Astrocyte of the hippocampus (primary cell): ENCODE measurements at regions not wholly inside any gene's neighbourhood (a gene's known extent, or its start where the extent isn't known, plus 50 kb on each side); places are given as distances from the start of the nearest gene placed in this dataset.

ENCODE experiments used
- DNase-seq: peaks from one replicate; pipeline ENCODE4 v3.0.0; 2011; ENCODE audit warnings: low read depth, low spot score

DNA sequence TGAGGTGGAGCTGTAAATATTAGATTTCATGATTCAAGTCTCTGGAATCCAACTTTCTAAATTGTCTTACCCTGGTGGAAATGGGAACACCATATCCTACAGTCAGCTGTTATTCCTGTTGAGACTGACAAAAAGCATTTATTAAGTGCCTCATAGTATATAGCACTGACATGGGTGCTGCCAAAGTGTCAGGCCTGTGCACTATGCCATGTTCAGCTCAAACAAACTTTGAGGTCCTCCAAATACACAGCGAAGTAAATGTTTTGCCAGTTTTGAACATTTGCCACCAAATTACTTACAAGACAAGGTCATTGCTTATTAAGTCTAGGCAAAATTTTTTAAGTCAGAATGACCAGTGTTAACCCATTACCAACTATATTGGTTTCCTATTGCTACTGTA, 162.9 kb upstream of the SLC25A13 start:
- no peak for DNase-seq

DNA sequence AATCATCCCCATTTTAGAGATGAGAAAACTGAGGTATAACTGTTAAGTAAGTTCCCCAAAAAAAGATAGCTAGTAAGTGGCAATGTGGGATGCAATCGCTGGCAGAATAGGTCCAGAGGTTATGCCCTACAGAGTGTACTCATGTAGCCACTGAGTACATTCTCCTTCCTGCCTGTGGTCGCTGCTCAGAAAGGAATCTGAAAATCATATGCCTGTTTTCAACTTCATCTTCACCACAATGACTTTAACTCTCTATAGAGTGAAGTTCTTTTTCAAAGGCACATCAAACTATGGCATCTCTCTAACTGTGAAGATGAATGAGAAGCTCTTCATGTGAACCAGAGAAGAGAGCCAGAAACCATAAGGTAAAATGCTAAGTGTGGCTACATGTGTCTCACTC, 162.2 kb upstream of the SLC25A13 start:
- no peak for DNase-seq

DNA sequence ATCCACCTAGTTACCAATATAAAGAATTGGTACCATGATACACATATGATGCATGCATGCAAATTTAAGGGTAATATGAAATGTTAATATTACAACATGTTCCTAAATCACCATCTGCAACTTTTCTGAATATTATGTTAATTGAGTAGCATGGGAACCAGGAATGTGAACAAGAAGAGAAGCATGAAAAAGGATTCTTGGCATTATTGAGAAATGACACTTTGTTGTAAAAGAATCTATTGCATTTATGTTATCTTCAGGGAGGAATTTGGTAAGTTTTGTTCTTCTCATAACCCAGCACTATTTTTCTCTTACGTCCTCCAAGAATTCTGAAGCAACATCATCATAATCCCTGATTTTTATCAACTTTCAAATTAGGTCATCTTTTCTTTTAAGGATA, 159.9 kb upstream of the SLC25A13 start:
- DNase-seq, result peak; percentile 6

DNA sequence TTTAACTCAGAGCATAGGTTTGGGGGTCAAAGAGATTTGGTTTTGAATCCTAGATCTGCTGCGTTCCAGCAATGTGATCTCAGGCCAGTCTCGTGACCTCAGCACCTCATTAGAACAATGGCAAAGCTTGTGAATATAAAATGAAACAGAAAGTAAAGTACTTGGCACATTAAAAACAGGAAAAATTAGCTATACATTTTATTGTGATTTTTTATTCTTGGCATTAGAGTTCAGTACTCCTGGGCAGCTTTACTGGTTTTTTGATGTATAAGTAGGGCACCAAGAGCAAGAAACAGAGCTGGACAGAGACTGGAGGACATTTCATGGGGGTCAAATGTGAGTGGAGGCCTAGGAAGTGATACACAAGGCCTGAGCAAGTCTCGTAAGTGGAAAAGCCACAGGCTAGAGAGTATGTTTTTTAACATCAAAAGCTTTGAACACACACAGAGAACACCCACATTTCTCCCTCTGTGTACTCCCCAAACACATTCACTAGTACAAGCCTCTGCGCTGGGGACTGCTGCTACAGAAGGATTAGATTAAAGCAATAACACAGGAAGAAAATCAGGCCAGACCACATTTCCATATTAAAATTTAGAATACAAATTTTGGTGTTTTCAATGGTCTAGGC, 157.2 kb upstream of the SLC25A13 start:
- no peak for DNase-seq

DNA sequence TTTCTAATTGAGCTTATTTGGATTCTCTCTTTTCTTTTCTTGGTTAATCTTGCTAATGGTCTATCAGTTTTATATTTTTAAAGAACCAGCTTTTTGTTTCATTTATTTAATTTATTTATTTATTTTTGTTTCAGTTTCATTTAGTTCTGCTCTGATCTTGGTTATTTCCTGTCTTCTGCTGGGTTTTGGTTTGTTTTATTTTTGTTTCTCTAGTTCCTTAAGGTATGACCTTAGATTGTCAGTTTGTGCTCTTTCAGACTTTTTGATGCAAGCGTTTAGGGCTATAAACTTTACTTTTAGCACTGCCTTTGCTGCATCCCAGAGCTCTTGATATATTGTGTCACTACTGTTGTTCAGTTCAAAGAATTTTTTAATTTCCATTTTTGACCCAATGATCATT, 149.7 kb upstream of the SLC25A13 start:
- DNase-seq, result no peak

DNA sequence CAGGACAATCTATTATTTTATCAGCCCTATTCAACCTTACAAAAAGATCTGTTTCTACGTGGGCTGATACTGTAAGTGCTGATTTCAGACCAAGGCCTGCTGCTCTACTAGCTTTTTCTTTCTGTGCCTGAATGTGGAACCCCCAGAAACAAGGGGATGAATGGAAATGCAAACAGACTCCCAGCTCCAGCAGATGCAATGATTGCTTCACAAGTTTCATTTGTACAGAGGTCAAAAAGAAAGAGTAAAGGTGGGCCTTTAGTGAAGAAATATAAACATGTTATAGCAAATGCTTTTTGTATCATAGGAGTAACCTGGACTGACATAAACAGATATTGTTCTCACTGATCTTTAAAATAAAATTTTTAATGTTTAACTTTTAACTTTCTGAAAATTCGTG, 130.2 kb upstream of the SLC25A13 start:
- no peak for DNase-seq

DNA sequence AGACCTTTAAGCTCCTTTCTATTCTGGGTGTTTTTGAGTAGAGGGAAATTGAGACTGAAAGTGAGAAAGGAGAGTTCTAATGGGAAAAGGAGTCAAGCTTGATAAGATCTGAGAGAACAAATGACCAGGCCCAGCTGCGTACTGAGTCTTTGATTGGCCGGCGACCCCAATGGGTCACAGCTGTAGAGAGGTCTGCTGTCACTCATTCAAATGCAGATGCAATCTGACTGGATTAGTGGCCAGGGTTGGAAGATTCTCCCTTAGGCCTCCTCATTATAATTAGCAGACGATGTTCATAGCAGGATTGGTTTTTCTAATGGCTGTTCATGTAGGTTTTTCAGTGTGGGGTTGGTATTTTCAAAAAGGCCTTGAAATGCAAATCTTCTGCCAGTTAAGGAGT, 127.2 kb upstream of the SLC25A13 start:
- DNase-seq, result no peak

DNA sequence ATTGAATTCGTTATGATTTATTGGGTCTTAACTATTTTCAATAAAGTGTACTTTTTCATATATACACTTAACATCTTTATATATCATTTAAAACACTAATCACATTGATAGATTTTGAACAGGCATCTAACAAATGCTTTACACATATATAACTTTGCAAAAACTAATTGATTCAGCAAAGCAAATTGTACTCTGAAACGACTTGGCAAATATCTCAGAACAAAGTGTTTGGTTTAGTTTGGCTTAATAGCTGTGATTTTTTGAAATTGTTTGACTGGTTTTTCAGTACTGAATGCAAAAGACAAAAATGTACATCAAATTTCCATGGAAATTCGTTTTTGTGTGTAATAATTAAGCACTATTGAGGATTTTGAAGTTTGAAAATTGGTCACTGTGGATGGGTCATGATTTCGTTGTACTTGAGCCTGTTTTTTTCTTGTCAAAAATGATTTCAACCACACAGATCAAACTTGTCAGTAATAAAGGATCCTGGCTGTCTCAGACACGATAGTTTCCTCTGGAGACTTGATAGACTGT, 125.3 kb upstream of the SLC25A13 start:
- no peak for DNase-seq

DNA sequence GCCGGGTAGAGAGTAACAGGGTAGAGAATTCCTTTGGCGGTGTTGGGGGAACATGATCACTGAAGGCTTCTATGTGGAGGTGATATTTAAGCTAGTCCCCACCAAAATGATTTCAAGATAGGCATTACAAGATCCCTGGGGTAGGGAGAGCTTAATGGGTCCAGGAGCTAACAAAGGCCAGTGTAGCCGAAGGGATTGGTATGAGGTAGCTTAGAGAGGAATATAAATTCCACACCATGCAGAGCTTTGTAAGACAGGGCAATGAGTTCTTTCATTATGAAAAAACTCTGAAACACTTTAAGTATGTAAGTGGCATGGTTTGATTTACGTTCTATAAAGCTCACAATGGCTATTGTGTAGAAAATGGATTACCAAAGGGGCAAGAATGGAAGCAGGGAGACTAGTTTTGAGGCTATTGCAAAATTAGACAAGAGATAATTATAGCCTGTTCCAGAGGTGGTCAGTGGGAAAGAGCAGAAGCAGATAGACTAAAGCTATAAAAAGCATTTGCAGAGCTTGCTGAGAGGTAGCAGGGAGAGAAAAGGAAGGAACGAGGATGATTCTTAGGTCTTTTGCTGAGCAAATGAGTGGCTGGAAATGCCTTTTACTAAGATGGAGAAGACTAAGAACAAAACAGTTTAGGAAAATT, 119.7 kb upstream of the SLC25A13 start:
- DNase-seq, result no peak

DNA sequence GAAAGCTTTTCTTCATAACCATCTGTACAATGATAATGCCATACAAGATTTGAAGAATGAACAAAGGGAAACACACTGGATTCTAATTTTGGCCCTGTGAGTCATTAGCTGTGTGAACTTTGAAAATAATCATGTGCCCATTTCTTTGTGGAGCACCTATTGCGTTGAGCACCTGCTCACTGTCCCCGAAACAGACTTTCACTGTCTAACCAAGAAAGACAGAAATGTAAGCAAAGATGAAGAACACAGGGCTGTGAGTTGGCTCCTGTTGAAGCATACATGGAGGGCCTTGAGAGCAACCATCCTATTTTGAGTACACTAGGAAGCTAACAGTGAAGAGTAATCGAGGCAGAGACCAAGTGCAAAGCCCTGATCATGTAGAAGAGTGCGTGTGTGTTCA, 118.4 kb upstream of the SLC25A13 start:
- DNase-seq, result no peak

DNA sequence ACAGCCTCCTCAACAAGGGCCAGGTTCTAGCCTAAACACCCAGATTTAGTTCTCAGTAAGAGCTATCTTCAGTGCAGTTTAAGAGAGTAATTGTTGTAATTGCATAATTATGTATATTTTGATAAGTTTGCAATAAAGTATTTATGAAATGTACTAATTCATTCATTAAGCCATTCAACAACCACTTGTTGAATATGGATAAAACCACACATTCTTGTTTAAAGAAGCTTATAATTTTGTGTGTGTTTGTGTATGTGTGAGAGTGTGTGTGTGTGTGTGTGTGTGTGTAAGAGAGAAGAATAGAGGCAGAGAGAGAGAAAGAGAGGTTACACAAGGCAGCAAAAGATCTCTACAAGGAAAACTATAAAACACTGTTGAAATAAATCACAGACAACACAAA, 115.0 kb upstream of the SLC25A13 start:
- DNase-seq, result no peak

DNA sequence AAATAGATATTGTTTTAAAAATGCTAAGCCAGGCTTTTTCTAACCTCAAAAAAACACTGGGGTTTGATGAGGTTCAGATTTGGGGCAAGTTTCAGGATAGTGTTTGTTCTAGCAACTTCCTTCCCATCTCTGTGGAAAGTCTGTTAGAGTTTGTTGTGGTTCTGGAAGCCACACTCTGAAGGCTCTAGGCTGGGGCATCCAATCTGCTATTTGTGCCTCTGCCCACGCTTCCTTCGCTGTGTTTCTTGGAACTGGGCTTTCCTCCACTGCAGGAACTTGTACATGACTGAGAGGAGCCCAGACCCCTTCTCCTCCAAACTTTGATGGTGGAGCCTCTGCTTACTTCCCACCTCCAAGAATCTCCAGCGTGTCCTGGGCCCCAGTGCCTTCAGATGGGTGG, 108.5 kb upstream of the SLC25A13 start:
- DNase-seq, result no peak

DNA sequence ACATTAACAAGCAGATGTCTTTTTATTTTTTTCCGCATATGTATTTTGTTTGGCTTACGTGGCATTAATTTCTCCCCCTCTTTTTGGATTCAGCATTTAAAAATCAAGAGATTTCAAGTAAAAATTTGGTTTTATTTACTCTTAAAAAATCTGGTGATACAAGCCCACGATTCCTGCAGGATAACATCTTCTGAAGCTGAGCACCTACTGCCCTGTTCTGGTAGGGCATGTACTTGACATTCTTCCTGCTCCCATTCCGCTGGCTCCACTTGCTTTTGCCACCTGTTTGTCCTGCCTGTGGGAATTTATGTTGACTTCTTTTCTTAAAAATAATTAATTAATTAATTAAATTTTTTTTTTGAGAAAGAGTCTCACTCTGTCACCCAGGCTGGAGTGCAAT, 105.2 kb upstream of the SLC25A13 start:
- DNase-seq, result no peak

DNA sequence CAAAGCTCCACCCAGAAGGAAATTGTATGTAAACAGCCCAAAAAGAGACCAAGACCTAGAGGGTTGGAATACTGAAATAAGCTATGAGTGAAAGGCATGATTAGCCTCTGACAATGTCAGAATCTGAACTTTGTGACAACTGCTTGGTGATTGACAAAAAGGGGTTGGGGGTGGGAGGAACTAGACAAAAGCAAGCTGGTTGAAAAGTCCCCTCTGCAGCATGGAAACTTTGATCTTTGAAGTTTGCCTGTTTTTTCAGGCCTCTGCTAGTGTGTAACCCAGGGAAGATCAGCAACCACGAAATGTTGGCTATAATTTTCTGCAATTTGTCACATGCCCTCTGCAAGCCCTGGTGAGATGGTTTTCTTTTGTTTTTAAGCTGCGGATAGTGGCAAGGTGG, 104.8 kb upstream of the SLC25A13 start:
- peak; percentile 3 for DNase-seq

DNA sequence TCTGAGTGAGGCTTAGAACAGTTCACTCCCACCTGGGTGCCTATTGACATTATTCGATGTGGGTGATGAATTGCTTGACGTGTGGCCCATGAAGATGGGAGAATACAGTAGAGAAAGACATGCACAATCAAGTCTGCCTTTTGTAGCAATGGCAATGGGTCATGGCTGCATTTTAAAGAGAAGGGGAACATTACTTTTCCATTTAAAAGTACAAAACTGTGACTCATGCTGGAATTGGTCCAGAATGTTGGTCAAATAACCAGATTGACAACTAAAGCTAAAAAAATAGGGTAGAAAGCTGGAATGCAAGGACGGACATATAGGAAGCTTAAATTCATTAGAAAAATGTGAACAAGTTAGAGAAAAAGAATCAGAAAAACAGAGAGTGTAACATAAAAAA, 104.1 kb upstream of the SLC25A13 start:
- DNase-seq, result peak; percentile 70

DNA sequence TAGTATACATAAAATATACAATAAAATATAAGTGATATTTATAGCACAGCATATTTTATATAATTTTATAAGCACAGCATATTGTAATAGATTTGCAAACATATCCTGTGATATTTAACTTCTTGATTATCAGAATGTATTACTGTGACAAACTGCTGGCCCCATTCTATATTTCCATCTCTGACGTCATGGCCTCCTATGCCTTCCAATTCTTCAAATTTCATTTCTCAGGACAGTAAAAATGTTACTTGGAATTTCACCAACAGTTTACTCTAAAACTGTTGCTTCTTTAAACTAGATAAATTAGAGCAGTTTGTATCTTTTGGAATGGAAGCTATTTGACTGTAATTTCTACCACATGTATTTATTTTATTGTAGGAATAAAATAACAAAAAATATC, 102.5 kb upstream of the SLC25A13 start:
- no peak for DNase-seq

DNA sequence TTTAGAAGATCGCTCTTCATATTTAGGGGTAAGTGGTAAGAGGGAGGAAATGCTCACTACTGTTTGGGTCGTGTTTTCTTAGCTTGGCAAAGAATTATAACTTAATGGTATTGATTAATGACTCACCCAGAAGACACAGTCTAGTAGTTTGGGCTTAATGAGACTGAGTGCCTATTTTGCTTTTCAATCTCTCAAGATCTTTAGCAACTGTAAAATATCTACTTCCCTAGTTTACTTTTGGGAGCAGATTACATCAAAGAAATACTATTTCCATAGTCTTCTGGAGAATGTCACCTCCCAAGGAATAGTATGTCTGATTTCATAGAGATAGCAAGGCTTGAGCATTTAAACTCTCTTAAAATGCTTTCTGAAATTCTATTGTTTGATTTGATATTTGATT, 100.5 kb upstream of the SLC25A13 start:
- no peak for DNase-seq

DNA sequence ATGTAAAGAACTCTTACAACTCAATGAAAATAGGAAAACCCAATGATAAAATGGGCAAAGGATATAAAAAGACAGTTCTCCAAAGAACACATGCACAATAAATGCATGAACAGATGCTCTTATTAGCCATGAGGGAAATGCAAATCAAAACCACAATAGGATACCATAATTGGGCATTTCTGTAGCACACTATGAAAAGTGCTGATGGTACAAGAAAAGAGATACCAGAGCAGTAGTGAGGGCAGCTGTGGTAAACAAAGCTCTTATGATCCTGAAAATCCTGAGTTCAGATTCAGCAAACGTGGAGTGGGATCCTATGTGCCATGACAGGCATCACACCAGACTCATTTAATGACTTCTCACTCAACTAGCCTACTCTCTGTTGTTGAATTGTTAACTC, 96.7 kb upstream of the SLC25A13 start:
- DNase-seq, result no peak

DNA sequence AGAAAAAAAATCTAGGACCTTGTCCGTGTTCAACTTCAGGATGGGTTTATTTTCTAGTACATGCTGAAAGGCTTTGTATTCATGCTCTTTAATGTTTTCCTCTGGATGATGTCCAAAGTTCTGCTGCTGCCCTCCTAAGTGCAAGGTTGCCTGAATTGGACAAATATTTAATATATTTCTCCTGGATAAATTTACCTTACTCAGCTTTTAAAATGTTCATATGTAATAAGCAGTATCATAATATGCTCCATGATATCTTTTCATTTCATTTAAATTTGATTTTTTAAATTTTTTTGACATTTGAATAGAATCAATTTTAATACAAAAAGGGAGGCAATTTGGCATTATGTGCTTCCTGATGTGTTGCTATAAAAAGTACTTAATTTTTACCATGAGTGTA, 95.9 kb upstream of the SLC25A13 start:
- no peak for DNase-seq

DNA sequence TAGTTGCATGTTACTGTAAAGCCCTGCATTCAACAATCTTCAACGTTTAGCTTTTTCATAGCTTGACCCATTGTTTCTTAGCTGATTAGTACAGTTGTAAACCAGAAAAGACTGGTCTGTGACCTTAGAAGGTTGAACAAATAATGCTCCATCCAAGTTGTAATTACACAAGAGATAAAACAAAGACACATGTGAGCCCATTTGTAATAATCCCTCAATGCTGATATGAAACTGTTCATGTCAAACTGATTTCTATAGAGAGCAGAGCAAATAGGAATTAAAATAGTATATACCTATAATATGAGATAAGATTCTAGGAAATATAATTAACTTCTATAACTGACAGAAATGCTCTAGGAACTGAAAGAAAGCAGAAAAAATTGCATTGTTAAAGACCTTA, 94.7 kb upstream of the SLC25A13 start:
- DNase-seq, result no peak

DNA sequence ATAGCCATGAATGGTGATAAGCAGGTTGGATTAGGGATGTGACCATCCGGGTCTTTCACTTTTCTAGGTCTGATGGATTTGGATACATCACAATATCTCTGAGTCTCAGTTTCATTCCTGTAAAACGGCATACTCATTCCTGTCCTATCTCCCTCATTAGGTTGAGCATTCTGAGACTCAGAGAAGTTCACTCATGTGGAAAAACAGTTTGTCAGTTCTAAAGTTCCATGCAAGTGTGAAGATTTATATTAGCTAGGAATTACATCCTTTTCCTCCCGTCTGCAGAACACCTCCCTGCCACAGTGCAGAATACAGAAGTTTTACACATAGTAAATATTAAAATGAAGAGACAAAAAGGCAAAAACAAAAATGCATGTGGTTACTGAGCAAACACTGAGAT, 94.2 kb upstream of the SLC25A13 start:
- no peak for DNase-seq

DNA sequence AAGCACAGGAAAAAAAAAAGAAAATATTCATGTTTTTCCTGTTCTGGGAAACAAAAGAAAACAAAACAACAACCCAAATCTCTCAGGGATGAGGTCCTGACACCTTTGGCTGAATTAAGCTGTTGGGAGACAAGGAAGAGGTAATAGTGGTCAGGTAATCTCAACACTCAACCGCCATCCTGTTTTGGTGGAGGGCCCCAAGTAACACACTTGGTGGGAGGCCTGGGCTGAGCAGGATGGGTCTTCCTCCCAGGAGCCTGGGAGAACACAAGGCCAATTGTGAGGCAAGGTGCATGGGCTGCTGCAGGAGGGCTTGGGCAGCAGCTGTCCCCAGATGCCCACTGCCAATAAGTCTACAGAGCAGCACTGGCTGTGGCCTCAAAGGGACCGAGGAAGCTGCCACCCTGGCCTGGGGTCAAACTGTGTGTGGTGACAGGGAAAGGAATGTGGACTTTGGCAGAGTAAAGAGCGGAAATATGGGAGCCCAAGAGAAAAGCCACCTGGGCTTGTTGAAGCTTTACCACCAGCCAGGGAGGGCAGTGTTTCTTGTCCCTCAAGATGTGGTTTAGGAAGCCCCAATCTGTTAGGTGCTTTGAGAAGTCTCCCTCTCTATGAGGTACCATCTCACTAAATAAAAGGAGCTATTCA, 93.5 kb upstream of the SLC25A13 start:
- no peak for DNase-seq

DNA sequence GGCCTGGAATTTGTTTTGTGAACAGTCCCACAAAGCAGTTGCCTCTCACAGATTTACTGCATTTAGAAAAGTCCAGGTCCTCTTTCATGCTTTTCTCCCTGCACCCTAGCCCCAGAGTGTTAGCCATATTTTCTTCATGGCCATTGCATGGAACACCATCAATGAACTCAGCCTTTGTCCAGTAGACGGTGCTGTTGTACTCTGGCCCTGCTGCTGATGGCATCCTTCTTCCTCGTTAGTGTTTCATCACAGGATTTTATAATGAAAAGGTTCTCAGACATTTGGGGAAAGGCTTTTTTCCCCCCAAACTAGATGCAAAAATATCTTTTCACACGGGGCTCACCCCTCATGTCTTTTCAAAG, 93.0 kb upstream of the SLC25A13 start:
- peak; percentile 67 for DNase-seq
